Panc1 (cell line): ENCODE measurements at regions not wholly inside any gene's neighbourhood (a gene's known extent, or its start where the extent isn't known, plus 50 kb on each side); places are given as distances from the start of the nearest gene placed in this dataset.

Source experiments
- POLR2AphosphoS5 ChIP-seq: IDR thresholded peaks from 2 replicates; pipeline ENCODE4 v1.6.1; 2012; ENCODE audit warnings: mild to moderate bottlenecking, low read depth, low read length, moderate library complexity
- TF ChIP-seq, protein P1 (sequence below): fragments of 450-650 bp; IDR thresholded peaks from 2 replicates; pipeline ENCODE4 v1.5.1; 2017; ENCODE audit warnings: mild to moderate bottlenecking

DNA sequence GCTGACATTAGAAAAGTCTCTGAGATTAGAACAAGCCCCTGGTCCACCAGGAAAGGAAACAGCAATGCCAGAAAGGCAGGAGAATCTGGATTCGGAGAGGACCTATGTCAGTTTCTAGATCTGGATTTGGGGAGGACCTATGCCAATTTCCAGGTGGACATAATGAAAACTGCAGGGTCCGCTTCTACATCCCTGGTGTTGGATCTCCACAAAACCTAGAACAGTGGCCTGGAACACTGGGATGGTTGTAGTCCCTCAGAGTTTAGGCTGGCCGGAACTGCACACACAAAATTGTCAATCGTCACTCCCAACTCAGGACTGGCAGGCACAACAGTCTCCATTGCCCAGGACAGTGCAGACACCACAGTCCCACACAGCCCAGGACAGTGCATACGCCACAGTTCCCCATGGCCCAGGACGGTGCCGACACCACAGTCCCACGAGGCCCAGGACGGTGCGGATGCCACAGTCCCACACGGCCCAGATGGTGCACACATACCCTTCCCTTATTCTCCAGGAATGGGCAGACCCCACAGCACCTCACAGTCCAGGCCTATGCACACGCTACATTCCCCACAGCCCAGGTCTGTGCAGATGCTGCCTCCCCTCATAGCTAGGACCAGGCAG, 341.7 kb downstream of the UQCRFS1 start:
- TF ChIP-seq, protein P1, sequence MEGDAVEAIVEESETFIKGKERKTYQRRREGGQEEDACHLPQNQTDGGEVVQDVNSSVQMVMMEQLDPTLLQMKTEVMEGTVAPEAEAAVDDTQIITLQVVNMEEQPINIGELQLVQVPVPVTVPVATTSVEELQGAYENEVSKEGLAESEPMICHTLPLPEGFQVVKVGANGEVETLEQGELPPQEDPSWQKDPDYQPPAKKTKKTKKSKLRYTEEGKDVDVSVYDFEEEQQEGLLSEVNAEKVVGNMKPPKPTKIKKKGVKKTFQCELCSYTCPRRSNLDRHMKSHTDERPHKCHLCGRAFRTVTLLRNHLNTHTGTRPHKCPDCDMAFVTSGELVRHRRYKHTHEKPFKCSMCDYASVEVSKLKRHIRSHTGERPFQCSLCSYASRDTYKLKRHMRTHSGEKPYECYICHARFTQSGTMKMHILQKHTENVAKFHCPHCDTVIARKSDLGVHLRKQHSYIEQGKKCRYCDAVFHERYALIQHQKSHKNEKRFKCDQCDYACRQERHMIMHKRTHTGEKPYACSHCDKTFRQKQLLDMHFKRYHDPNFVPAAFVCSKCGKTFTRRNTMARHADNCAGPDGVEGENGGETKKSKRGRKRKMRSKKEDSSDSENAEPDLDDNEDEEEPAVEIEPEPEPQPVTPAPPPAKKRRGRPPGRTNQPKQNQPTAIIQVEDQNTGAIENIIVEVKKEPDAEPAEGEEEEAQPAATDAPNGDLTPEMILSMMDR: no peak
- TF ChIP-seq POLR2AphosphoS5: no peak
